ENCODE measurements at regions not wholly inside any gene's neighbourhood (a gene's known extent, or its start where the extent isn't known, plus 50 kb on each side); places are given as distances from the start of the nearest gene placed in this dataset.

GRCh38 chr4:138833974-138834373 is 181.6 kb upstream of the NOCT start:
- intact Hi-C loops (cut with micrococcal nuclease), result no loop called here
- no peak overlapping the region for H3K4me3 Mint-ChIP-seq
- DNase-seq, result no peak
- H3K27ac Mint-ChIP-seq, result no peak overlapping the region
- H3K4me1 Mint-ChIP-seq, result no peaks in the 10 kb centered on the region
- no peak for ATAC-seq (ENCODE audit: low read depth)
- H3K9me3 Mint-ChIP-seq, result peaks cover 4% of the 10 kb centered on the region
- ChIA-PET CTCF (no interaction called here), POLR2A (no interaction called here)
- peaks cover 3% of the 10 kb centered on the region for H3K27me3 Mint-ChIP-seq
- H3K36me3 Mint-ChIP-seq (ENCODE audit: low read depth), result no peaks in the 10 kb centered on the region
- TF ChIP-seq CTCF (IDR thresholded peaks at IDR 0.05), result no peak

- TF ChIP-seq CTCF (IDR thresholded peaks at IDR 0.05), result no peak
- H3K4me1 Mint-ChIP-seq, result no peaks in the 10 kb centered on the region
- H3K9me3 Mint-ChIP-seq, result peaks cover 4% of the 10 kb centered on the region
- peaks cover 3% of the 10 kb centered on the region for H3K27me3 Mint-ChIP-seq
- no peak overlapping the region for H3K27ac Mint-ChIP-seq
- no peak overlapping the region for H3K4me3 Mint-ChIP-seq
- no peak for ATAC-seq (ENCODE audit: low read depth)
- ChIA-PET POLR2A (no interaction called here), CTCF (no interaction called here)
- no peaks in the 10 kb centered on the region for H3K36me3 Mint-ChIP-seq (ENCODE audit: low read depth)
- intact Hi-C loops (cut with micrococcal nuclease), result no loop called here
- DNase-seq, result no peak
Measured at GRCh38 chr4:138832563-138832962, 183.0 kb upstream of the NOCT start.

GRCh38 chr4:138831948-138832347 is 183.6 kb upstream of the NOCT start:
- Mint-ChIP-seq H3K36me3 (ENCODE audit: low read depth) (no peaks in the 10 kb centered on the region), H3K4me1 (no peaks in the 10 kb centered on the region), H3K27me3 (no peaks in the 10 kb centered on the region), H3K27ac (no peak overlapping the region), H3K4me3 (no peak overlapping the region), H3K9me3 (peaks cover 4% of the 10 kb centered on the region)
- no peak for DNase-seq
- POLR2A ChIA-PET, result no interaction called here
- CTCF ChIA-PET, result interaction anchor here (0.6 kb wide), 1 partner anchor 201 kb away, joined by 3 read pairs; no protein-coding TSS in a partner anchor
- intact Hi-C loops (cut with micrococcal nuclease), result no loop called here
- no peak for ATAC-seq (ENCODE audit: low read depth)
- TF ChIP-seq CTCF (IDR thresholded peaks at IDR 0.05), result no peak

- no peak for DNase-seq
- no peak overlapping the region for H3K4me3 Mint-ChIP-seq
- intact Hi-C loops (cut with micrococcal nuclease), result no loop called here
- no peak overlapping the region for H3K27ac Mint-ChIP-seq
- ChIA-PET CTCF (no interaction called here), POLR2A (no interaction called here)
- ATAC-seq (ENCODE audit: low read depth), result no peak
- H3K36me3 Mint-ChIP-seq (ENCODE audit: low read depth), result no peaks in the 10 kb centered on the region
- no peak for TF ChIP-seq CTCF (IDR thresholded peaks at IDR 0.05)
- H3K4me1 Mint-ChIP-seq, result no peaks in the 10 kb centered on the region
- no peaks in the 10 kb centered on the region for H3K27me3 Mint-ChIP-seq
- H3K9me3 Mint-ChIP-seq, result no peaks in the 10 kb centered on the region
Measured at GRCh38 chr4:138828926-138829325, 186.7 kb upstream of the NOCT start.

GRCh38 chr4:138826754-138827153 is 188.8 kb upstream of the NOCT start:
- Mint-ChIP-seq H3K36me3 (ENCODE audit: low read depth) (no peaks in the 10 kb centered on the region), H3K27me3 (no peaks in the 10 kb centered on the region), H3K4me3 (no peak overlapping the region), H3K9me3 (no peaks in the 10 kb centered on the region), H3K27ac (no peak overlapping the region), H3K4me1 (no peaks in the 10 kb centered on the region)
- ChIA-PET POLR2A (no interaction called here), CTCF (no interaction called here)
- ATAC-seq (ENCODE audit: low read depth) (no peak), DNase-seq (no peak)
- no peak for TF ChIP-seq CTCF (IDR thresholded peaks at IDR 0.05)
- intact Hi-C loops (cut with micrococcal nuclease), result no loop called here

Measured in activated B cell treated with CpG ODN at 0.5 μM for 24 hours (primary cell).